HCT116 (cell line): ENCODE measurements at regions not wholly inside any gene's neighbourhood (a gene's known extent, or its start where the extent isn't known, plus 50 kb on each side); places are given as distances from the start of the nearest gene placed in this dataset.

ENCODE experiments used
- ATF3 ChIP-seq: IDR thresholded peaks from 2 replicates; pipeline ENCODE4 v1.6.1; 2012
- MAX ChIP-seq: IDR thresholded peaks from 2 replicates; pipeline ENCODE4 v1.6.1; 2012

GRCh38 chr14:44404599-44404998 is 102.5 kb downstream of the FSCB start:
- TF ChIP-seq ATF3 (no peak), MAX (no peak)
